GM19035 (cell line): ENCODE measurements at regions not wholly inside any gene's neighbourhood (a gene's known extent, or its start where the extent isn't known, plus 50 kb on each side); places are given as distances from the start of the nearest gene placed in this dataset.

Experiments
- ATAC-seq: cut with Tn5 transposase; IDR thresholded peaks from one replicate; pipeline ENCODE4 v1.9.1; 2021; ENCODE audit not compliant: unreplicated experiment

- ATAC-seq, result no peak
Measured at GRCh38 chr7:40972426-40972825, 730.5 kb downstream of the INHBA start.

GRCh38 chr7:40969641-40970040 is 733.2 kb downstream of the INHBA start:
- no peak for ATAC-seq

- no peak for ATAC-seq
Measured at GRCh38 chr7:40966693-40967092, 736.2 kb downstream of the INHBA start.

GRCh38 chr7:40965774-40966173 is 737.1 kb downstream of the INHBA start:
- peak; percentile 65 for ATAC-seq

GRCh38 chr7:40965016-40965415 is 737.9 kb downstream of the INHBA start:
- ATAC-seq, result no peak

GRCh38 chr7:40964610-40965009 is 738.3 kb downstream of the INHBA start:
- ATAC-seq, result no peak

GRCh38 chr7:40959955-40960354 is 742.9 kb downstream of the INHBA start:
- no peak for ATAC-seq

GRCh38 chr7:40948239-40948638 is 754.7 kb downstream of the INHBA start:
- ATAC-seq, result no peak

GRCh38 chr7:40947566-40947965 is 755.3 kb downstream of the INHBA start:
- no peak for ATAC-seq

GRCh38 chr7:40946549-40946948 is 756.3 kb downstream of the INHBA start:
- no peak for ATAC-seq

GRCh38 chr7:40945788-40946187 is 757.1 kb downstream of the INHBA start:
- no peak for ATAC-seq

- ATAC-seq, result no peak
Measured at GRCh38 chr7:40944981-40945585, 757.8 kb downstream of the INHBA start.

- no peak for ATAC-seq
Measured at GRCh38 chr7:40937879-40938278, 765.0 kb downstream of the INHBA start.

GRCh38 chr7:40935435-40935834 is 767.5 kb downstream of the INHBA start:
- ATAC-seq, result no peak

- ATAC-seq, result no peak
Measured at GRCh38 chr7:40923626-40924025, 779.3 kb downstream of the INHBA start.

GRCh38 chr7:40922316-40922670 is 780.6 kb downstream of the INHBA start:
- ATAC-seq, result no peak

- no peak for ATAC-seq
Measured at GRCh38 chr7:40921589-40922315, 781.1 kb downstream of the INHBA start.

GRCh38 chr7:40918701-40919271 is 784.0 kb downstream of the SUGCT start:
- no peak for ATAC-seq

GRCh38 chr7:40916813-40917212 is 782.0 kb downstream of the SUGCT start:
- ATAC-seq, result no peak

- no peak for ATAC-seq
Measured at GRCh38 chr7:40915071-40915470, 780.3 kb downstream of the SUGCT start.
